ENCODE measurements at regions not wholly inside any gene's neighbourhood (a gene's known extent, or its start where the extent isn't known, plus 50 kb on each side); places are given as distances from the start of the nearest gene placed in this dataset.

GRCh38 chr15:36356466-36356865 lies 223.0 kb upstream of the CDIN1 start:
- no peak for DNase-seq (ENCODE audit: low read depth)

GRCh38 chr15:36356978-36357601 lies 222.3 kb upstream of the CDIN1 start:
- DNase-seq (ENCODE audit: low read depth): no peak

- DNase-seq (ENCODE audit: low read depth): no peak
Measured at GRCh38 chr15:36358094-36358493, 221.3 kb upstream of the CDIN1 start.

GRCh38 chr15:36358523-36358922 lies 220.9 kb upstream of the CDIN1 start:
- DNase-seq (ENCODE audit: low read depth): no peak

GRCh38 chr15:36359286-36359685 lies 220.1 kb upstream of the CDIN1 start:
- no peak for DNase-seq (ENCODE audit: low read depth)

- DNase-seq (ENCODE audit: low read depth): no peak
Measured at GRCh38 chr15:36361351-36361870, 218.0 kb upstream of the CDIN1 start.

- DNase-seq (ENCODE audit: low read depth): no peak
Measured at GRCh38 chr15:36362509-36362915, 216.9 kb upstream of the CDIN1 start.

GRCh38 chr15:36363335-36363734 lies 216.1 kb upstream of the CDIN1 start:
- no peak for DNase-seq (ENCODE audit: low read depth)

- DNase-seq (ENCODE audit: low read depth): no peak
Measured at GRCh38 chr15:36364377-36364776, 215.0 kb upstream of the CDIN1 start.

GRCh38 chr15:36365963-36366362 lies 213.5 kb upstream of the CDIN1 start:
- DNase-seq (ENCODE audit: low read depth): no peak

- no peak for DNase-seq (ENCODE audit: low read depth)
Measured at GRCh38 chr15:36370051-36370730, 209.2 kb upstream of the CDIN1 start.

GRCh38 chr15:36370731-36371112 lies 208.7 kb upstream of the CDIN1 start:
- no peak for DNase-seq (ENCODE audit: low read depth)

GRCh38 chr15:36371509-36371908 lies 207.9 kb upstream of the CDIN1 start:
- no peak for DNase-seq (ENCODE audit: low read depth)

GRCh38 chr15:36372968-36373367 lies 206.5 kb upstream of the CDIN1 start:
- DNase-seq (ENCODE audit: low read depth): no peak

- DNase-seq (ENCODE audit: low read depth): no peak
Measured at GRCh38 chr15:36373550-36373949, 205.9 kb upstream of the CDIN1 start.

GRCh38 chr15:36389107-36389506 lies 190.3 kb upstream of the CDIN1 start:
- no peak for DNase-seq (ENCODE audit: low read depth)

GRCh38 chr15:36390491-36390890 lies 188.9 kb upstream of the CDIN1 start:
- DNase-seq (ENCODE audit: low read depth): no peak

- DNase-seq (ENCODE audit: low read depth): no peak
Measured at GRCh38 chr15:36392676-36393266, 186.7 kb upstream of the CDIN1 start.

- DNase-seq (ENCODE audit: low read depth): no peak
Measured at GRCh38 chr15:36398212-36398611, 181.2 kb upstream of the CDIN1 start.

- no peak for DNase-seq (ENCODE audit: low read depth)
Measured at GRCh38 chr15:36399276-36399675, 180.2 kb upstream of the CDIN1 start.

GRCh38 chr15:36400936-36401585 lies 178.4 kb upstream of the CDIN1 start:
- DNase-seq (ENCODE audit: low read depth): no peak

GRCh38 chr15:36401586-36401966 lies 177.8 kb upstream of the CDIN1 start:
- DNase-seq (ENCODE audit: low read depth): no peak

- no peak for DNase-seq (ENCODE audit: low read depth)
Measured at GRCh38 chr15:36403351-36403750, 176.1 kb upstream of the CDIN1 start.
